Activated CD4-positive, alpha-beta T cell treated with anti-CD3 and anti-CD28 coated beads for 24 hours (primary cell): ENCODE measurements at regions not wholly inside any gene's neighbourhood (a gene's known extent, or its start where the extent isn't known, plus 50 kb on each side); places are given as distances from the start of the nearest gene placed in this dataset.

Experiments
- DNase-seq, 2 donors: peaks; one replicate each; pipeline ENCODE4 v3.0.0-alpha.2; 2020; ENCODE audit warnings: low read depth in 2 of 2

GRCh38 chr1:37239225-37239740 is 205.0 kb upstream of the GRIK3 start:
- DNase-seq = no peak

- DNase-seq = no peak
Observed at GRCh38 chr1:37240897-37241296, 206.6 kb upstream of the GRIK3 start.

- no peak for DNase-seq
Observed at GRCh38 chr1:37242501-37242900, 208.2 kb upstream of the GRIK3 start.

- no peak for DNase-seq
Observed at GRCh38 chr1:37243368-37244082, 209.2 kb upstream of the GRIK3 start.

GRCh38 chr1:37244083-37244480 is 209.8 kb upstream of the GRIK3 start:
- DNase-seq = no peak

- DNase-seq = no peak
Observed at GRCh38 chr1:37244815-37245214, 210.5 kb upstream of the GRIK3 start.

- no peak for DNase-seq
Observed at GRCh38 chr1:37246631-37247030, 212.3 kb upstream of the GRIK3 start.

- no peak for DNase-seq
Observed at GRCh38 chr1:37250371-37250770, 216.1 kb upstream of the GRIK3 start.

GRCh38 chr1:37255136-37255795 is 219.1 kb upstream of the ZC3H12A start:
- DNase-seq = no peak

- no peak for DNase-seq
Observed at GRCh38 chr1:37255868-37256267, 218.5 kb upstream of the ZC3H12A start.

GRCh38 chr1:37257646-37258045 is 216.7 kb upstream of the ZC3H12A start:
- DNase-seq = no peak

GRCh38 chr1:37258068-37258467 is 216.3 kb upstream of the ZC3H12A start:
- DNase-seq = no peak

- DNase-seq = no peak
Observed at GRCh38 chr1:37259019-37259418, 215.4 kb upstream of the ZC3H12A start.

GRCh38 chr1:37261129-37261528 is 213.3 kb upstream of the ZC3H12A start:
- DNase-seq = no peak

GRCh38 chr1:37262439-37263170 is 211.8 kb upstream of the ZC3H12A start:
- DNase-seq = no peak

GRCh38 chr1:37265156-37265555 is 209.2 kb upstream of the ZC3H12A start:
- no peak for DNase-seq

GRCh38 chr1:37265786-37266667 is 208.4 kb upstream of the ZC3H12A start:
- no peak for DNase-seq

- no peak for DNase-seq
Observed at GRCh38 chr1:37267111-37267835, 207.1 kb upstream of the ZC3H12A start.

- DNase-seq = no peak
Observed at GRCh38 chr1:37270639-37271038, 203.7 kb upstream of the ZC3H12A start.

- no peak for DNase-seq
Observed at GRCh38 chr1:37272626-37273025, 201.8 kb upstream of the ZC3H12A start.

GRCh38 chr1:37274486-37274885 is 199.9 kb upstream of the ZC3H12A start:
- DNase-seq = no peak
